ENCODE measurements at regions not wholly inside any gene's neighbourhood (a gene's known extent, or its start where the extent isn't known, plus 50 kb on each side); places are given as distances from the start of the nearest gene placed in this dataset.

GRCh38 chr13:99731747-99732146 is 230.5 kb downstream of the TM9SF2 start:
- no peak overlapping the region; the same call in 1 of the 2 replicates for H2BK20ac ChIP-seq (ENCODE audit: low read length)
- H2BK5ac ChIP-seq (ENCODE audit: low read depth, low read length) = no peak overlapping the region
- WGBS, 2 experiments (ENCODE audit: extremely low coverage in 1 of 2, insufficient coverage in 1 of 2, insufficient read length in 1 of 2, insufficient replicate concordance in 2 of 2, low coverage in 1 of 2, low lambda C conversion rate in 2 of 2, missing lambda C conversion rate in 1 of 2) = 82% methylated on average over 4 of the region's 4 CpGs; no CpG with 5 or more reads in 1 of the 2 experiments
- H3K4me1 ChIP-seq (replicated peaks in 1 of 4; ENCODE audit: control insufficient read depth in 3 of 4, insufficient read depth in 4 of 4, low read length in 3 of 4) = peaks cover 9 to 30% (median 15%) of the 10 kb centered on the region in 4 experiments
- H4K5ac ChIP-seq (ENCODE audit: insufficient read length, low read depth, low read length) = peak overlapping the region; percentile 48
- H3K23me2 ChIP-seq (ENCODE audit: low read depth, low read length) = no peaks in the 10 kb centered on the region
- no peaks in the 10 kb centered on the region for H3K9me3 ChIP-seq (ENCODE audit: insufficient read depth in 2 of 2, low read depth in 1 of 2, low read length in 1 of 2)
- H3K4ac ChIP-seq (replicated peaks; ENCODE audit: insufficient read length, low read depth, low read length) = no peak overlapping the region
- peak overlapping the region; percentile 38 for H4K91ac ChIP-seq (replicated peaks; ENCODE audit: insufficient read length, low read length)
- no peak for FAIRE-seq
- no peak overlapping the region for H3K18ac ChIP-seq (ENCODE audit: extremely low read depth, low read length)
- H3K27ac ChIP-seq (ENCODE audit: low read depth, low read length) = no peak overlapping the region
- no peak overlapping the region for H3K23ac ChIP-seq (ENCODE audit: insufficient read length)
- no peak overlapping the region for H3K14ac ChIP-seq (ENCODE audit: insufficient read length)
- peak overlapping the region; percentile 78; the same call in 1 of the 2 replicates for H2BK12ac ChIP-seq (ENCODE audit: low read depth, low read length)
- 0 out of 2 replicates have a peak, but pooled peaks cover 2% of the 10 kb centered on the region for H3K79me1 ChIP-seq (ENCODE audit: low read depth, low read length)
- no peak overlapping the region for H3K4me2 ChIP-seq (ENCODE audit: insufficient read depth in 1 of 2, low read depth in 2 of 2, low read length in 2 of 2)
- H3K27me3 ChIP-seq (replicated peaks in 1 of 4; ENCODE audit: control insufficient read depth in 3 of 4, extremely low read depth in 1 of 4, insufficient read depth in 3 of 4, low read length in 3 of 4) = no peaks in the 10 kb centered on the region
- no peak overlapping the region for H2AFZ ChIP-seq (ENCODE audit: low read length)
- no peaks in the 10 kb centered on the region for H4K20me1 ChIP-seq (replicated peaks in 1 of 2; ENCODE audit: control insufficient read depth in 1 of 2, insufficient read depth in 2 of 2, low read length in 2 of 2)
- H3K79me2 ChIP-seq (ENCODE audit: control insufficient read depth in 1 of 2, insufficient read depth in 2 of 2, low read length in 2 of 2) = no peaks in the 10 kb centered on the region
- no peak overlapping the region for H2AK5ac ChIP-seq (ENCODE audit: low read depth, low read length)
- POLR2A ChIA-PET (ENCODE audit: partially characterized antibody) = interaction anchor here (0.7 to 1.7 kb wide), 4 partner anchors 10 to 41 kb away, joined by 3 to 4 read pairs (median 4); no protein-coding TSS in a partner anchor
- H3K9ac ChIP-seq (replicated peaks in 1 of 4; ENCODE audit: extremely low read depth in 1 of 4, low read depth in 3 of 4, low read length in 3 of 4) = no peak overlapping the region
- no peak overlapping the region for H2BK120ac ChIP-seq (replicated peaks; ENCODE audit: low read depth, low read length)
- no peak overlapping the region for H4K8ac ChIP-seq (ENCODE audit: extremely low read depth, insufficient read depth, low read length)
- 0 out of 2 replicates have a peak overlapping the region, but pooled peaks have one; percentile 14 for H2BK15ac ChIP-seq (ENCODE audit: low read length)
- no peak overlapping the region for H3K56ac ChIP-seq (replicated peaks; ENCODE audit: insufficient read length, low read depth, low read length)
- H3K4me3 ChIP-seq (ENCODE audit: extremely low read depth in 1 of 4, insufficient read depth in 2 of 4, low read depth in 3 of 4, low read length in 4 of 4) = no peak overlapping the region
- CTCF ChIA-PET (ENCODE audit: partially characterized antibody) = interaction anchor here (0.6 to 1.2 kb wide), 5 partner anchors 9 to 211 kb away, joined by 3 read pairs; no protein-coding TSS in a partner anchor
- H3K36me3 ChIP-seq (ENCODE audit: control insufficient read depth in 2 of 4, insufficient read depth in 4 of 4, low read length in 3 of 4) = no peaks in the 10 kb centered on the region
- DNase-seq (ENCODE audit: low read depth in 1 of 2, low spot score in 2 of 2) = no peak
- TF ChIP-seq TAF1 (IDR thresholded peaks at IDR 0.05; ENCODE audit: low read depth, low read length) (no peak), CTCF (IDR thresholded peaks at IDR 0.05; ENCODE audit: control extremely low read depth in 1 of 3, insufficient read depth in 1 of 3, low read depth in 1 of 3, low read length in 3 of 3) (no peak), KDM5A (IDR thresholded peaks at IDR 0.05; ENCODE audit: low read length) (no peak), SIN3A (conservative IDR thresholded peaks at IDR 0.05 in 1 of 2, IDR thresholded peaks at IDR 0.05 in 1 of 2; ENCODE audit: low read depth in 1 of 2, low read length in 2 of 2) (no peak), FOSL1 (IDR thresholded peaks at IDR 0.05; ENCODE audit: insufficient read depth, low read depth, low read length) (no peak), JUND (IDR thresholded peaks at IDR 0.05; ENCODE audit: low read length) (no peak), CHD1 (IDR thresholded peaks at IDR 0.05; ENCODE audit: low read depth, low read length) (no peak), SUZ12 (IDR thresholded peaks at IDR 0.05; ENCODE audit: low read length) (no peak), RXRA (IDR thresholded peaks at IDR 0.05; ENCODE audit: insufficient read depth, low read depth, low read length) (no peak)
- TF ChIP-seq, protein P1, sequence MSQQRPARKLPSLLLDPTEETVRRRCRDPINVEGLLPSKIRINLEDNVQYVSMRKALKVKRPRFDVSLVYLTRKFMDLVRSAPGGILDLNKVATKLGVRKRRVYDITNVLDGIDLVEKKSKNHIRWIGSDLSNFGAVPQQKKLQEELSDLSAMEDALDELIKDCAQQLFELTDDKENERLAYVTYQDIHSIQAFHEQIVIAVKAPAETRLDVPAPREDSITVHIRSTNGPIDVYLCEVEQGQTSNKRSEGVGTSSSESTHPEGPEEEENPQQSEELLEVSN (IDR thresholded peaks at IDR 0.05) = no peak

Data from H1 (cell line).